ENCODE measurements at regions not wholly inside any gene's neighbourhood (a gene's known extent, or its start where the extent isn't known, plus 50 kb on each side); places are given as distances from the start of the nearest gene placed in this dataset.
"Not testable (repeated sequence)": the region's sequence is repeated elsewhere in the genome, so short reads cannot be mapped to it uniquely, and the experiment has no call there.

- no peak for DNase-seq
Measured at GRCh38 chr4:145293658-145294057, 113.3 kb upstream of the OTUD4 start.

DNA sequence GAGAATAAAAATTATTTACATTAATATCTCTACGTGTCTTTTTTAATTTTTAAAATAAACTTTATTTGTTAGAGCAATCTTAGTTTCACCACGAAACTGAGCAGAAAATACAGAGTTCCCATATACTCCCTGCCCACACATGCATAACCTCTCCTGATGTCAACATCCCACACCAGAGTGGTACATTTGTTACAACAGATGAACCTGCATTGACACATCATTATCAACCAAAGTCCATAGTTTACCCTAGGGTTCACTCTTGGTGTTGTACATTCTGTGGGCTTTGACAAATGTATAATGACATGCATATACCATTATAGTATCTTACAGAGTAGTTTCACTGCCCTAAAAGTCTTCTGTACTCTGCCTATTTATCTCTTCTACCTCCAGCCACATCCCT is 110.6 kb upstream of the OTUD4 start:
- DNase-seq, result no peak

GRCh38 chr4:145289403-145290076 is 109.2 kb upstream of the OTUD4 start:
- no peak for DNase-seq

- no peak for DNase-seq
Measured at GRCh38 chr4:145287351-145287750, 107.0 kb upstream of the OTUD4 start.

- DNase-seq, result peak; percentile 7
Measured at GRCh38 chr4:145285928-145286327, 105.5 kb upstream of the OTUD4 start.

- DNase-seq, result no peak
Measured at GRCh38 chr4:145283909-145284308, 103.5 kb upstream of the OTUD4 start.

DNA sequence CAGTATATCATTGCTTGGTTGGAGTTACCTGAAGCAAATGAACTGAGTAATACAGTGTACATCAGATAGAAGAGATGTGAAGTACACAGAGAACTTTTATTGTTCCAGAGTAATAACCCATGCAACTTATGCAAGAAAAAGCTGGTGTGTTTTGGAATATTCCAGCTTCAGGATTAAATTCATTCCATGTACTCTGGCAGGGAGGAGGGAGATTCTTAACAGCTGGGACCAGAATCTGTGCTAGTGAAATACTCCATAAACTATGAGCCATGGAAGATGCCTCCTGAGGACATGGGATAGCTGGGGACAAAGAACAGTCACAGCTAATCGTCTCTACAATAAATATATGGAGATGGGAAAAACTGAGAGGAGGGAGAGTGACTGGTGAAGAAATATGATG is 101.6 kb upstream of the OTUD4 start:
- DNase-seq, result no peak

DNA sequence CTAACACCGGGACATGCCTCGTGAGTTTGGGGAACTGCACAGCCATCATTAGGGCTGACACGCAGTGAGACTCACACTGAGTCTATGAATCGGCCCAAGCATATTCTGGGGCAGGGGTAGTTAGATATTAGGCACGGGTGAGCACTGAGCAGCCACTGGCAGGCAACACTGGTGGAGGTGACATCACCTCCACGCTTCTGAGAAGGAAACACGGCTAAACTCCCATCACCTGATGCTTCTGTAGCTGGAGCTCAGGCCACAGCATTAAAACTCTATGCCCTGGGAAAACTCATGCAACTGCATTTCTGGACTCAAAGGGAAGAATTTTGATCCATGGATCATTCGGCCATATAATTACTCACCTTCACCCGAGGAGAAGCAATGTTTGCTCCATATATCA is 100.8 kb upstream of the OTUD4 start:
- DNase-seq, result no peak

- no peak for DNase-seq
Measured at GRCh38 chr4:145280541-145280940, 100.2 kb upstream of the OTUD4 start.

- no peak for DNase-seq
Measured at GRCh38 chr4:145279122-145279960, 99.0 kb upstream of the OTUD4 start.

DNA sequence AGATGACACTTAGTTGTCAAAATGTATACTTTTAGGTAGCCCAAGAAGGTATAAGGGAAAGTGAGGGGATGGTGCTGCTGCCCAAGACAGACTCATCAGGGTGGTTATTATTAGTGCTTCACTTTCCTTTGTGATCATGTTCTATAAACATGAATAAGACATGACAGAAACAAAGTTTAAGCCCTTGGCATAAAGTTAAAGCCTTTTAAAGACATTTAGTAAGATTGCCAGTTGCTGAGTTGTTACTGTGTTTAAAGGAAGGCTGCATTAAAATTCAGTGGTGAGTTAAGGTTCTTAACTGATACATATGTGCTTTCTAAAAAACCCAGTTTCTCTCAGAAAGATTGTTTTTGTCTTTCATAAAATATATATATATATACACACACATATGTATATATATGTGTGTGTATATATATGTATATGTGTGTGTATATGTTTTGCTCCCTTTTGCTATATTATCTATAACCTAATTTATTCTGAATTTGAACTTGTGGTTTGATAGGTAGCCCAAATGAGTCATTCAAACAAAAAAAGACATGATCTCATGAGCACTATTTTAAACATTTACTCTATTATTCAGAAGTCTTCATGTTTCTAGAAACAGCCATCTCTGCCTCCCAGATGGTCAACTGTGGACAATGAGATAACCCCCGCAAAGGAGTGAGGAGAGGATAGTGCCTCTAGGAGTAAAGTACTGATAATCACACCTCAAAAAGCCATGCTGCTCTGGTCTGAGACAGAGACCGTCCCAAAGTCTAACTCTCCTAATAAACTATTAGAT is 98.1 kb upstream of the OTUD4 start:
- no peak for DNase-seq

DNA sequence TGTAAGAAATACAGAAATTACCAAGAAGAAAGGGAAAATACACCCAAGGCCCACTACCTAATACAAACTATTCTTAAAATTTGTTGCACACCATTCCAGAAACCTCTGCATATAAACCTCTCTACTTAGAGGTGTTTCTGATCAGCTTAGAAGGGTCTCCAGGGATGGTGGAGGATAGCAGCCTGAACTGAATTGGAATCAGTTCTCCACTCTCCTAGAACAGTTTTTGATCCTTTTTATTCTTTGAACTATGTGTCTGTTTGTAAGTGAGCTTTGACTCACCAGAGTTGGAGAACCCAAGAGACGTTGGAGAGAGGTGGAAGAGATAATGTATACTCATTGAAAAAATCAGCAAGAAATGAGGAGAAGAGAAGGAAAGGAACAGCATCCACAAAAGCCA is 96.6 kb upstream of the OTUD4 start:
- no peak for DNase-seq

DNA sequence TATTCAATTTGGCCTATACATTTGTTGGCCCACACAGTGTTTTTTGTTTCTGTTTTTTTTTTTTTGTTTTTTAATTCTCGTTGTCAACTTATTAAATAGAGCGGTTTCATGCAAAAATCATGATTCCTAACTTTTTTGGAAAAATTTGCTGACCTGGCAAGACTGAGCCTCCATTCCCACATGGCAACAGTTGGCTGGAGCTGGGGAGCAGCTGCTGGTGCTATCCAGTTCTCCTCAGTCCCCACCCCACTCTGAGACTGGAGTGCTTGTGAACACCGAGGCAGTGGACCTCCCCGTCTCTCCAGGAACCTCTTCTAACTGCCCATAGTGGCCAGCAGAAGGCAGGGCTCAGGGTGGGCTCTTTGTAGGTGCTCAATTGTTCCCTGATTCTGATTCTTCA is 95.7 kb upstream of the OTUD4 start:
- no peak for DNase-seq

DNA sequence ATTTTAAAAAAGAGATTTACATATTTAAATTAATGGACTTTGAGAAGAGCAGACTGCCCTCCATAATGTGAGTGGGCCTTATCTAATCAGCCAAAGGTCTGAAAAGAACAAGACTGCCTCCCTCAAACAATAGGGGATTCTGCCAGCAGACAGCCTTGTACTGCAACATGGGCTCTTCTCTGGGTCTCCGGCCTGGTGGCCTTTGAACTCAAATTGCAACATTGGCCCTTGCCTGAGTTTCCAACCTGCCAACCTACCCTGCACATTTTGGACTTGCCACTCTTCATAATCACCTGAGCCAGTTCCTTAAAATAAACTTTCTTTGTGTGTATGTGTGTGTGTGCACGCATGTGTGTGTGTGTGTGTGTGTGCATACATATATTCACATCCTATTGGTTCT is 90.8 kb upstream of the OTUD4 start:
- no peak for DNase-seq

- DNase-seq, result no peak
Measured at GRCh38 chr4:145266881-145267280, 86.5 kb upstream of the OTUD4 start.

- DNase-seq, result no peak
Measured at GRCh38 chr4:145260091-145260490, 79.7 kb upstream of the OTUD4 start.

DNA sequence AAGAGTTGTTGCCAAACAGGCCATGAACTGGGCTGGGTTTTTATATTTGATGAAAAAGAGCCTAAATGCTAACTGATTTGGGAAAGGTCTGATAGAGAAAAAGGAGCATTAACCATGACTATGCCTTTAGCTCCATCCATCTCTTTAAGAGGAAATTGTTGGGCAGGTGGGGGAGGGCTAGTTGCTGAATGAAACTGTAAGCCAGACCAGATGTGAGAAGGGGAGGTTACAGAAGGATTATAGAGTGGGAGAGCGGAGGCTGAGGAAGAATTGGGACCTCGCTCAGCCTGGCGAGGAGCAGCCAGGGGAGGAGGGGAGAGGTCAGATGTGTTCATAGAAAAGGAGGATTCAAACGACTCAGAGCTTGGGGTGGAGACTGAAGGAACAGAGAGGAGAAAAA is 74.9 kb upstream of the OTUD4 start:
- DNase-seq, result not testable (repeated sequence)

- no peak for DNase-seq
Measured at GRCh38 chr4:145252190-145252589, 71.8 kb upstream of the OTUD4 start.

DNA sequence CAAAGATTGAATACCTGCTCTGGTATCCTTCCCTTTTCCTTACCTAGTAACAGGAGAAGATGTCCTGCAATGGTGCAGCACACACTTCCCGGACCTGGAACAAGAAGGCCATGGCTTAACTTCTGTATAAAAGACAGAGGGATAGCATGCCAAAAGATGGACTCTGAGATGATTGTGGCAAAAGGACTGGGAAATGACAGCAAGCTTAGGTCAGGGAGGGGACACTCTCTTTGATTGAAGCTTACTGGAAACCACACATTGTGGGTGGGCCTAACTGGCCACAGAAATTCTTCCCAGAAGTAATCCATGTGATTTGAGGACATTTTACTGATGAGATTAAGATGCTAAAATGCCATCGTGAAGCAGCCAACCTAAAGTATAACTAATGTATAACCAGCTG is 71.0 kb upstream of the OTUD4 start:
- no peak for DNase-seq

- DNase-seq, result no peak
Measured at GRCh38 chr4:145248971-145249370, 68.6 kb upstream of the OTUD4 start.

DNA sequence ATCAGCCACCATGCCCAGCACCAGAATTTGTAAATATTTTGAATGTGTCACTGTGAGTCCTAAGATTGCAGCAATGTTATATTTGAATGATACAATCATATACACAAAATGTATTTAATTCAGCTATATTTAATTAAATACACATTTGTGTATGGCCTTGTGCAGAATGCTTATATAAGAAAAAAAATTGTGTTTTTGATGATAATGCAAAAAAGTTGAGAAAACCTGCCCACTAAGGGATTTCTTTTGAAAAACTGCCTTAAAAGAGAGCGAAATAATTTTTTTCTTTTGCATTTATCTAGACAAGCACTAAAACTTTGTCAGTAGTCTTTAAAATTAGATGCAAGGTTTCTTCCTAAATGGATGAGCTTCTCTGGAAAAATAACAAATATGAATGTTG is 68.1 kb upstream of the OTUD4 start:
- DNase-seq, result no peak

DNA sequence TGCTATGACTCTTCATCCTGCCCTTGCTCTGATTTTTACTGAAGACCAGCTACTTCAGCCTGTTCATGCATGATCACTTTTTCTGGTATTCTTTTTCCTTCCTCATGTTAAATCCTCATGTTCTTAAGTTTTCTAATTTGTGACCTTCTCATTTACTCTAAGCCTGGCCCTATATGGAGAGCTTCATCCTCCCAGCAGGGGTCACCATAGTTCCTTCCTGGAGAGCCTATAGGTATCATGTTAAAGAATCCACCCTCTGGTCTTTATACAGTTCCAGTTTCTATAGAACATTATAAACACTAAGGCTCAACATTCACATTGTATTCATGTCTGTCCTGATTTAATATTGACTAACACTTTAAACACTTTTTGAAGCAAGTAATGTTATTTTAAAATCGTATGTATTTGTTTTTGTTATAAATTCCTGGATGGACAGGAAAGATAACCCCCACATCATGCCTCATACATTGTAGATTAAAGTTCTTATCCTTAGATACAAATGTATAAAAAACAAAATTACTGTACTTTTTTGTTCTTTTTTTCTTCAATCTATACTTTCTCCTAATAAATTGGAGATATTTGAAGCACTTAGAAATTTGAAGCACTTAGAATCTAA is 53.8 kb upstream of the OTUD4 start:
- DNase-seq, result peak; percentile 80

All from suppressor macrophage treated with lipopolysaccharide for 4 hours (primary cell).